GM23338 (cell line): ENCODE measurements at regions not wholly inside any gene's neighbourhood (a gene's known extent, or its start where the extent isn't known, plus 50 kb on each side); places are given as distances from the start of the nearest gene placed in this dataset.
A peak's percentile ranks its signal among the peaks of the same experiment; 100 is the strongest.

ENCODE experiments used
- ATAC-seq: fragments of 200-7000 bp; cut with Tn5 transposase; 3 replicates; pipeline ENCODE4 v1.9.1; 2020
- DNase-seq: peaks from one replicate; pipeline ENCODE4 v3.0.0-alpha.2; 2015; ENCODE audit warnings: low spot score
- H2AFZ ChIP-seq: fragments of 200-600 bp; sonication (generic); 2 replicates; pipeline ENCODE4 v1.8.0; 2016; ENCODE audit warnings: antibody characterized with exemption, mild to moderate bottlenecking, moderate library complexity
- H3F3A ChIP-seq: fragments of 200-600 bp; sonication (generic); replicated peaks from 2 replicates; pipeline ENCODE4 v1.8.0; 2017; ENCODE audit warnings: antibody characterized with exemption, mixed run types, low read depth
- H3K27ac ChIP-seq: fragments of 200-600 bp; sonication (generic); 2 replicates; pipeline ENCODE4 v1.6.1; 2016; ENCODE audit warnings: low read depth
- H3K27me3 ChIP-seq: fragments of 200-600 bp; sonication (generic); 2 replicates; pipeline ENCODE4 v1.8.0; 2016; ENCODE audit warnings: mild to moderate bottlenecking, mixed run types, moderate library complexity; ENCODE audit not compliant: insufficient read depth
- H3K36me3 ChIP-seq: fragments of 200-600 bp; sonication (generic); 2 replicates; pipeline ENCODE4 v1.8.0; 2016; ENCODE audit warnings: mild to moderate bottlenecking; ENCODE audit not compliant: insufficient read depth
- H3K4me1 ChIP-seq: fragments of 200-600 bp; sonication (generic); 2 replicates; pipeline ENCODE4 v1.8.0; 2016; ENCODE audit warnings: mild to moderate bottlenecking, moderate library complexity; ENCODE audit not compliant: insufficient read depth
- H3K4me2 ChIP-seq: fragments of 200-600 bp; sonication (generic); 2 replicates; pipeline ENCODE4 v1.7.1; 2017; ENCODE audit warnings: mixed run types
- H3K4me3 ChIP-seq: fragments of 200-600 bp; sonication (generic); 2 replicates; pipeline ENCODE4 v1.6.1; 2016; ENCODE audit warnings: mixed run types
- H3K79me2 ChIP-seq: fragments of 200-600 bp; sonication (generic); replicated peaks from 2 replicates; pipeline ENCODE4 v1.8.0; 2017; ENCODE audit warnings: mild to moderate bottlenecking; ENCODE audit not compliant: insufficient read depth
- H3K9me2 ChIP-seq: fragments of 200-600 bp; sonication (generic); 2 replicates; pipeline ENCODE4 v1.8.0; 2017; ENCODE audit not compliant: insufficient read depth
- H4K20me1 ChIP-seq: fragments of 200-600 bp; sonication (generic); replicated peaks from 2 replicates; pipeline ENCODE4 v1.8.0; 2017; ENCODE audit warnings: mild to moderate bottlenecking; ENCODE audit not compliant: insufficient read depth
- H3K27ac Mint-ChIP-seq: 2 replicates; pipeline ENCODE4 v1.8.0; 2020; ENCODE audit warnings: inconsistent platforms, mild to moderate bottlenecking, moderate library complexity, mixed read lengths
- H3K27me3 Mint-ChIP-seq: 3 replicates; pipeline ENCODE4 v1.8.0; 2022; ENCODE audit warnings: low read depth, mild to moderate bottlenecking, moderate library complexity, mixed read lengths, inconsistent platforms; ENCODE audit not compliant: insufficient read depth, poor library complexity
- H3K36me3 Mint-ChIP-seq: 3 replicates; pipeline ENCODE4 v1.8.0; 2021; ENCODE audit warnings: low read depth, mild to moderate bottlenecking, inconsistent platforms, moderate library complexity, mixed read lengths
- H3K4me1 Mint-ChIP-seq: 3 replicates; pipeline ENCODE4 v1.8.0; 2020; ENCODE audit warnings: mild to moderate bottlenecking, inconsistent platforms, mixed read lengths
- H3K4me3 Mint-ChIP-seq: 3 replicates; pipeline ENCODE4 v1.8.0; 2021; ENCODE audit warnings: moderate library complexity, mild to moderate bottlenecking, inconsistent platforms, mixed read lengths
- H3K9me3 Mint-ChIP-seq: 3 replicates; pipeline ENCODE4 v1.8.0; 2020; ENCODE audit warnings: moderate library complexity, mild to moderate bottlenecking, inconsistent platforms, mixed read lengths
- CREB1 ChIP-seq: fragments of 250-450 bp; sonication (Bioruptor Pico); IDR thresholded peaks from 2 replicates; pipeline ENCODE4 v1.5.0; 2020; ENCODE audit warnings: low read depth, mild to moderate bottlenecking, moderate library complexity
- ETS1 ChIP-seq: IDR thresholded peaks from 2 replicates; pipeline ENCODE4 v1.6.1; 2016; ENCODE audit warnings: antibody characterized with exemption
- EZH2phosphoT487 ChIP-seq: fragments of 200-600 bp; sonication (generic); IDR thresholded peaks from one replicate; pipeline ENCODE4 v1.8.1; 2018; ENCODE audit warnings: antibody characterized with exemption; ENCODE audit not compliant: unreplicated experiment
- JUNB ChIP-seq: IDR thresholded peaks from one replicate; pipeline ENCODE4 v1.6.1; 2016; ENCODE audit warnings: antibody characterized with exemption; ENCODE audit not compliant: unreplicated experiment
- NANOG ChIP-seq: IDR thresholded peaks from 2 replicates; pipeline ENCODE4 v1.6.1; 2016; ENCODE audit warnings: antibody characterized with exemption, borderline replicate concordance
- REST ChIP-seq: IDR thresholded peaks from one replicate; pipeline ENCODE4 v1.6.1; 2018; ENCODE audit warnings: antibody characterized with exemption; ENCODE audit not compliant: unreplicated experiment
- ZNF331 ChIP-seq: fragments of 250-450 bp; sonication (Bioruptor Pico); IDR thresholded peaks from 2 replicates; pipeline ENCODE4 v1.5.0; 2020; ENCODE audit warnings: low read depth, mild to moderate bottlenecking, moderate library complexity
- ZNF462 ChIP-seq: fragments of 250-450 bp; sonication (Bioruptor Pico); IDR thresholded peaks from 2 replicates; pipeline ENCODE4 v1.5.0; 2020; ENCODE audit warnings: mild to moderate bottlenecking, moderate library complexity

GRCh38 chr12:43126652-43127375, 425.2 kb downstream of the ADAMTS20 start:
- ATAC-seq (no peak), DNase-seq (no peak)
- no peaks in the 10 kb centered on the region for H3K27me3 Mint-ChIP-seq
- TF ChIP-seq JUNB (no peak), EZH2phosphoT487 (no peak), CREB1 (CRISPR knock-in tag) (no peak), REST (no peak), ZNF462 (CRISPR knock-in tag) (no peak), ETS1 (no peak), NANOG (no peak), ZNF331 (CRISPR knock-in tag) (no peak)
- peak overlapping the region; percentile 6; the same call in 1 of the 2 replicates for H2AFZ ChIP-seq
- H3K4me3 Mint-ChIP-seq, result no peak overlapping the region
- H3K27ac ChIP-seq, result no peak overlapping the region
- H3K4me3 ChIP-seq, result no peak overlapping the region
- H4K20me1 ChIP-seq, result no peaks in the 10 kb centered on the region
- no peak overlapping the region for H3K27ac Mint-ChIP-seq
- no peaks in the 10 kb centered on the region for H3K9me3 Mint-ChIP-seq
- H3F3A ChIP-seq, result no peaks in the 10 kb centered on the region
- H3K36me3 ChIP-seq, result no peaks in the 10 kb centered on the region
- H3K4me1 Mint-ChIP-seq, result peaks cover 12% of the 10 kb centered on the region
- H3K79me2 ChIP-seq, result no peaks in the 10 kb centered on the region
- H3K27me3 ChIP-seq, result no peaks in the 10 kb centered on the region
- no peaks in the 10 kb centered on the region for H3K4me1 ChIP-seq
- H3K4me2 ChIP-seq, result no peak overlapping the region
- H3K36me3 Mint-ChIP-seq, result no peaks in the 10 kb centered on the region
- peaks cover 18% of the 10 kb centered on the region; the same call in 1 of the 2 replicates for H3K9me2 ChIP-seq
